HUES6 (cell line): ENCODE measurements at regions not wholly inside any gene's neighbourhood (a gene's known extent, or its start where the extent isn't known, plus 50 kb on each side); places are given as distances from the start of the nearest gene placed in this dataset.

Experiments
- H3K27ac ChIP-seq: 2 replicates; pipeline ENCODE4 v1.7.0; 2013; ENCODE audit warnings: low read depth, mild to moderate bottlenecking, low read length, inconsistent platforms
- H3K27me3 ChIP-seq: 2 replicates; pipeline ENCODE4 v1.6.1; 2013; ENCODE audit warnings: low read length; ENCODE audit not compliant: control insufficient read depth, insufficient read depth
- H3K36me3 ChIP-seq: 2 replicates; pipeline ENCODE4 v1.6.1; 2013; ENCODE audit warnings: low read length; ENCODE audit not compliant: control insufficient read depth, insufficient read depth
- H3K4me1 ChIP-seq: 2 replicates; pipeline ENCODE4 v1.6.1; 2013; ENCODE audit warnings: low read length; ENCODE audit not compliant: control insufficient read depth, insufficient read depth
- H3K4me3 ChIP-seq: 2 replicates; pipeline ENCODE4 v1.5.1; 2013; ENCODE audit warnings: low read depth, low read length
- H3K9ac ChIP-seq: one replicate; pipeline ENCODE4 v1.6.1; 2013; ENCODE audit warnings: mild to moderate bottlenecking, low read length
- H3K9me3 ChIP-seq: 2 replicates; pipeline ENCODE4 v1.6.1; 2013; ENCODE audit warnings: low read depth, low read length; ENCODE audit not compliant: control insufficient read depth, insufficient read depth

- no peak overlapping the region for H3K9ac ChIP-seq
- H3K9me3 ChIP-seq, result peaks cover 7% of the 10 kb centered on the region; the same call in 1 of the 2 replicates
- H3K36me3 ChIP-seq, result no peaks in the 10 kb centered on the region
- no peak overlapping the region for H3K27ac ChIP-seq
- no peaks in the 10 kb centered on the region for H3K4me1 ChIP-seq
- H3K4me3 ChIP-seq, result no peak overlapping the region
- H3K27me3 ChIP-seq, result no peaks in the 10 kb centered on the region
Measured at GRCh38 chr12:92581604-92582003, 121.2 kb upstream of the PLEKHG7 start.

DNA sequence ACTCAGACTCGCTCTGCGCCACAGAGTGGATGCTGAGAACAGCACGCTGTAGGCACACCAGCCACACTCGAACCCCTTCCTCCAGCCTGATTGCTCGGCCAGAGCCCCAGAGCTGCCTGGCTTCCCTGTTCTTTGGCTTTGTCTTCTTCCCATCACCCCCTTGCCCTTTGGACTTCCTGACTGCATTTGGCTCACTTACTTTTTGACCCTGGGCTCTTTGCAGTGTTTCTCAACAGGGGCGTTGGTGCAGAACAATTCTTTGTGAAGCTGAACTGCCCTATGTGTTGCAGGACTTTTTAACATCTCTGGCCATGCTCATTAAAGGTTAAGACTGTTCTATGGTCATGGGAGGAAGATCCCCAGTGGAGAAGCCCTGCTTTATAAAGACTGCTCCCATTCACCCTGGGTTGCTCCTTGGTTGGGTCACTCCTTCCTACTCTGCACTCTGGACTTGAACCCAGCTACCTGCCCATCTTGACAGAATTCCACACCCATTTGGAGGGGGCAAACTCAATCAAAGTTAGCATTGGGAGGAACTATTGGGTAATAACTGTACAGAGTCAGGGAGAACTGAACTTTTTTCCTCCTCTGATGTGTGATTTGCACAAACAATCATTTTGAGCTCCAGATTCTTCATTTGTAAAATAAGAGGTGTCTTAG, 127.7 kb upstream of the PLEKHG7 start:
- Histone ChIP-seq H3K4me1 (no peaks in the 10 kb centered on the region), H3K9ac (no peak overlapping the region), H3K27ac (no peak overlapping the region), H3K9me3 (no peaks in the 10 kb centered on the region), H3K36me3 (no peaks in the 10 kb centered on the region), H3K27me3 (no peaks in the 10 kb centered on the region), H3K4me3 (no peak overlapping the region)

GRCh38 chr12:92574051-92574783, 128.6 kb upstream of the PLEKHG7 start:
- Histone ChIP-seq H3K4me1 (no peaks in the 10 kb centered on the region), H3K36me3 (no peaks in the 10 kb centered on the region), H3K27ac (no peak overlapping the region), H3K9ac (no peak overlapping the region), H3K9me3 (no peaks in the 10 kb centered on the region), H3K27me3 (no peaks in the 10 kb centered on the region), H3K4me3 (no peak overlapping the region)

- H3K27ac ChIP-seq, result no peak overlapping the region
- no peaks in the 10 kb centered on the region for H3K4me1 ChIP-seq
- H3K4me3 ChIP-seq, result no peak overlapping the region
- H3K9me3 ChIP-seq, result no peaks in the 10 kb centered on the region
- H3K9ac ChIP-seq, result no peak overlapping the region
- no peaks in the 10 kb centered on the region for H3K27me3 ChIP-seq
- no peaks in the 10 kb centered on the region for H3K36me3 ChIP-seq
Measured at GRCh38 chr12:92573104-92573503, 129.7 kb upstream of the PLEKHG7 start.

DNA sequence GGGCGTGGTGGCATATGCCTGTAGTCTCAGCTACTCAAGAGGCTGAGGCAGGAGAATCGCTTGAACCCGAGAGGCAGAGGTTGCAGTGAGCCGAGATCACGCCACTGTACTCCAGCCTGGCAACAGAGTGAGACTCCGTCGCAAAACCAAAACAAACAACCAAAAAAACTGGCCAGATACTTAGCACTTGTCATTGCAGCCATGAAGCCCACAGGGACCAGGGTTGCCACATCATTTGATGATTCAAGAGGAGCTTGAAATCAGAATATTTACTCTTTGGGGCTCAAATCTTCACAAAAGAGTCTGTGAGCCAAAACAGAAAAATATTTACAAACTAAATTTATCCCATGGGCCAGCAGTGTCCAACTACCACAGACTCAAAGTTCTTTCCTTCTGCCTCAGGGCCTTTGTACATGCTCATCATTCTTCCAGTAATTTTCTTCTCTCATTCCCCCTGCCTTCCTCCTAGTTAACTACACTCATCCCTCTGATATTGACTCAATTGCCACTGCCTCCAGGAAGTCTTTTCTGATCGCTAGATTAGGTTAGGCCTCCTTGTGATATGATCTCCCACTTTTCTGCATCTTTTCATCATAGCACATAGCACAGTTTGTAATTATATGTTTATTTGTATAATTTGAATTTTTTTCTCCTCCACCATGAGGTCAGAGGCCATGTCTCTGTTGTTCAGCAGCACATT, 130.8 kb upstream of the PLEKHG7 start:
- H3K27me3 ChIP-seq, result no peaks in the 10 kb centered on the region
- H3K9ac ChIP-seq, result no peak overlapping the region
- H3K4me3 ChIP-seq, result no peak overlapping the region
- no peaks in the 10 kb centered on the region for H3K36me3 ChIP-seq
- H3K4me1 ChIP-seq, result no peaks in the 10 kb centered on the region
- no peak overlapping the region for H3K27ac ChIP-seq
- H3K9me3 ChIP-seq, result no peaks in the 10 kb centered on the region

DNA sequence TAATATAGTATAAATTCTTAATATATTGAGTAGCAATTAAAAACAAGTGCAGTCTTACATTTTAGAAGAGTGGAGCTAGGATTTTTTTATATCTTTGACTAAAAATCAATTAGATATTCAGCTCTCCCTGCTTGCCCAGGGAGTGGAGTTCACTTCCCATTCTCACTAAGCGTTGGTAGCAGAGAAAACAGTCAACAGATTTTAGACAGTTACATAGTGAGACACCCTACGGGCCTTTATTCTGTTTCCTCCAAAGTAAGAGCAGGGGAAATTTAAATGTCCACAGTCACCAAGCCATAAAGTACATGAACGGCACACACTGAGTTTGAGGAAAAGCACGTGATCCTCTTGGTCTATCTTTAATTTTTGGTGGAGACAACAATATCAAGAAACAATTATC, 131.6 kb upstream of the PLEKHG7 start:
- Histone ChIP-seq H3K9ac (no peak overlapping the region), H3K27ac (no peak overlapping the region), H3K36me3 (no peaks in the 10 kb centered on the region), H3K27me3 (no peaks in the 10 kb centered on the region), H3K4me1 (no peaks in the 10 kb centered on the region), H3K9me3 (no peaks in the 10 kb centered on the region), H3K4me3 (no peak overlapping the region)

DNA sequence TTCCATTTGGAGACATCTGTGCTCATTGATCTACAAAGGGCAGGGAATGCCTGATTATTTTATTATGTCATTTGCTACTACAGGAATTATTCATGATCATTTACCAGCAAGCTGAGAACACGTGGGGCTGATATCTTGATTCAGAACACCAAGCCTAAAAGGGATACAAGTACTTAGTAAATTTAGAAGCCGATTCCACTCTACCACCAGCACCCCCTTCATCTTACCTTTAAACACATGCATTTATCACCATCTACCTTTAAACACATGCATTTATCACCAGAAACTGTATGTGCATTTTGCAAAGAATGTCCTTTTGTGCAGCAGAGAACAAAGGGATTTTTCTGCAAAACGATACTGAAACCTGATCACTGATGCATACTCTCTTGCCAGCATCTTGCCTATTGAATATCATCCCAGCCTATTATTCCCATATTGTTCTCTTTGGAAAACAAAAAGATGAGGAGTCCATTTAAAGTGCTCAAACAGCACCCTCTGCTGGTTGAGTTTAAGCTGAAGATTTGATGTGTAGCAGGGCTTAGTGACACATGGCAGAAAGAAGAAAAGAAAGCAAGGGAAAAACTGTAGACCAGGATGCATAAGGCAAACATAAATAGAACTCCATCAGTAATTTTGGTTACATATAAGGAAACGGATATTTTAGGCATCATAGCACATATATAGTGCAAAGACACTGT, 132.6 kb upstream of the PLEKHG7 start:
- no peaks in the 10 kb centered on the region for H3K27me3 ChIP-seq
- H3K4me1 ChIP-seq, result no peaks in the 10 kb centered on the region
- H3K9me3 ChIP-seq, result no peaks in the 10 kb centered on the region
- no peak overlapping the region for H3K9ac ChIP-seq
- H3K27ac ChIP-seq, result no peak overlapping the region
- no peaks in the 10 kb centered on the region for H3K36me3 ChIP-seq
- H3K4me3 ChIP-seq, result no peak overlapping the region

DNA sequence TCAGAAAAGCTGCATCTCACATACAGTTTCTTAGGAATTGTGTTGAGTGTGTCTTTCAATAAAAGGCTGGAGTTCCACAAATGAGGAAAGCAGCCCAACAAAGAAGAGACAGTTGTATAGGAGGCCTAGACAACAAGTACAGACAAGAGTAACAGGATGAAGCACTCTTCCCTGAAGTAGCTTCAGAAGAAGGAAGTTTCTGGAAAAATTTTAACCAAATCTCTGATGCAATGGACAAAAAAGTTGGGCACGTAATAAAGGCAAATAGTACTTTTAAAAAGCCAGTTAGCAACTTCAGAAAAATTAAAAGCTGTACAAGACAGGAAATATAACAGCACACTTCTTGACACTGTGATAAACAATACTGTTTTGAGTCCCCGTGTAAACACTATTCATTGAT, 134.1 kb upstream of the PLEKHG7 start:
- Histone ChIP-seq H3K36me3 (no peaks in the 10 kb centered on the region), H3K9me3 (no peaks in the 10 kb centered on the region), H3K4me3 (no peak overlapping the region), H3K27me3 (no peaks in the 10 kb centered on the region), H3K9ac (no peak overlapping the region), H3K27ac (no peak overlapping the region), H3K4me1 (no peaks in the 10 kb centered on the region)

GRCh38 chr12:92566448-92567019, 136.3 kb upstream of the PLEKHG7 start:
- Histone ChIP-seq H3K9me3 (no peaks in the 10 kb centered on the region), H3K27ac (no peak overlapping the region), H3K27me3 (no peaks in the 10 kb centered on the region), H3K9ac (no peak overlapping the region), H3K4me1 (no peaks in the 10 kb centered on the region), H3K36me3 (no peaks in the 10 kb centered on the region), H3K4me3 (no peak overlapping the region)

GRCh38 chr12:92563819-92564218, 139.0 kb upstream of the PLEKHG7 start:
- no peaks in the 10 kb centered on the region for H3K27me3 ChIP-seq
- no peak overlapping the region for H3K27ac ChIP-seq
- no peaks in the 10 kb centered on the region for H3K9me3 ChIP-seq
- H3K9ac ChIP-seq, result no peak overlapping the region
- H3K4me1 ChIP-seq, result no peaks in the 10 kb centered on the region
- no peak overlapping the region for H3K4me3 ChIP-seq
- H3K36me3 ChIP-seq, result no peaks in the 10 kb centered on the region
